HG03460 (cell line): ENCODE measurements at regions not wholly inside any gene's neighbourhood (a gene's known extent, or its start where the extent isn't known, plus 50 kb on each side); places are given as distances from the start of the nearest gene placed in this dataset.
"Not testable (repeated sequence)": the region's sequence is repeated elsewhere in the genome, so short reads cannot be mapped to it uniquely, and the experiment has no call there.

Source experiments
- ATAC-seq: cut with Tn5 transposase; IDR thresholded peaks from one replicate; pipeline ENCODE4 v1.9.1; 2021; ENCODE audit not compliant: unreplicated experiment

DNA sequence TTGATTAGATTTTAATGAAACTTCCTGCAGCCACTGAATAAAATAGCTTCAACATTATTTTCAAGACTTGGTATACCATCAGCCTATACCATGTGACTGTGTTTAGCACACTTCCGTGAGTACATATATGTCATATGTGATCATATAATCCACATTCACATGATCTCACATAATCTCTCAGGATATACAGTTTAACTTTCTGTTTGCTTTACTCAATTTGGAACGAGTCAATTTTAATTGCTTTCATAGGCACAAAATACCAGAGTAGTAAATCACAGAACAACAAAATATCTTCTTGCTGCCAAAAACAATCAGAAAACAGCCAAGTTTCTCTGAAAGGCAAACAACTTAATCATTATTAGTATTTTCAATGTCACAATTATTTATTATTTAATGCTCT is 731.1 kb upstream of the DIAPH2 start:
- no peak for ATAC-seq

DNA sequence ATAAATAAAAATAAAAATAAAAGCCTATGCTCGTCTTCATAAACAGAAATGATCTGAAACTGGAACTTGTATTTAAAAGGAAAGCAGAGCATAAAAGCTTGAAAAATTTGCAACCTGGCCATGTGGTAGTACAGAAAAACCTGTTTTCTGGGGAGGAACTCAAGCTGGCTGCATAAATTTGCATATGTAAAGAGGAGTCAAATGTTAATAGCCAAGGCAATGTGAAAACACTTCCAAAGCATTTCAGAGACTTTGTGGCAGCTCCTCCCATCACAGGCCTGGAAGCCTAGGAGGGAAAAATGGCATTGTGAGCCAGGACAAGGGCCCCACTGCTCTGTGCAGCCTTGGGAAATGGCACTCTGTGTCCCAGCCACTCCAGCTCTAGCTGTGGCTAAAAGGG is 727.9 kb upstream of the DIAPH2 start:
- no peak for ATAC-seq

DNA sequence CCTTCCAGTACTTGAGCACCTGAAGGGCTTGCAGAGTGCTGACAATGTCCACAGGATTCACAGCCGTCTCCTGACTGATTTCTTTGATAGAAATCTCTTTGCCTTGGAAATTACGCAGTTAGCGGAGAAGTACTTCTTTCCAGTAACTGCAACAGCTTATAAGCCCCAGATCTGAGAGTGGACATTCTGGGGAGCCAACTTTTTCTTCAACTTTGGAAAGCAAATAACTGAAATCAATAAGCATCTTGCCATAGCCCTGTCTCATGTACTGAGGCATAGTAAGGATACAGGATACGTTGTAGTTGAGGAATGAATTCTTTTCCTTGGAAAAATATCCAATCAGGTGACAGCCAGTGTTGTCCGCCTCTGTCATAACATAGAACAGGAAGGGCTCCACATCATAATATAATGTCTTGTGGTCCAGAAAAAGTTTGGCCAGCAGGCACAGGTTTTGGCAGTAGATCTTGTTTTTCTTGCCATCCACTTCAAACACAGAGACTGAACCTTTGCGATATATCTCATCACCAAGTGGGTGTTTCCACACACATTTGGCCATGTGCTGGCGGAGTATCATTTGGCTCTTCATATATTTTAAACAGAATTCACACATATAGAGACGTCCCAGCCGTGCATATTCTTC is 711.1 kb upstream of the DIAPH2 start:
- not testable (repeated sequence) for ATAC-seq

DNA sequence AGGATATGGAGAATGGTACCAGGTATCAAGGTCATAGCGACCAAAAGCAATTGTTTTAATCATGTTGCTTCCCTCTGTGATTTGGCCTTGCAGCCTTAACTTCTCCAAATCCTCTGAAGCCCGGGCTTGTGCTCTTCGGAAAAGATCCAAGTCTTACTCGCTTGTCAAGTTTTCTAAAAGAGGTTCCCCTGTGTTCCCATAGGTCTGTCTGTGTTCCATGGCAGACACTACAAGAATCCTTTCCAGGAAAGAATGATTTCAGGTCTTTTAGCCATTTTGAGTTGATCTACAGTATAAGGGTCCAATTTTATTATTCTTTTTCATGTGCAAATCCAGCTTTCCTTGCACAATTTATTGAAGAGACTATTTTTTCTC is 710.6 kb upstream of the DIAPH2 start:
- ATAC-seq, result no peak

DNA sequence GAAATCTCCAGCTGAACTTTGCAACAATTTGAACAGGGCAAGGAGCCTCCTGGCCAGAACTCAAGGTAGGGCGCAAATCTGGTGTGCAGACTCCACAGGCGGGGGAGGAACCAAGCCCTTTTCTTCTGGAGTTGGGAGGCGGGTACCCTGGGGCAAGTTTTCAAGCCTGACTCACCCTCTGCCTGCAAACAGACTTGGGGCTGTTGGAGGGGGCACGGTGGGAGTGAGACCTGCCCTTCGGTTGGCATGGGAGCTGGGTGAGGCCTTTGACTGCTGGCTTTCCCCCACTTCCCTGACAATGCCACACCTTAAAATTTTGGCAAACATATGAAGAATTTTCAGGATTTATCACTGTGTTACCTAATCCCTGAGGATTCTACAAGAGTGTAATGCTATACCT is 709.8 kb upstream of the DIAPH2 start:
- ATAC-seq, result no peak

DNA sequence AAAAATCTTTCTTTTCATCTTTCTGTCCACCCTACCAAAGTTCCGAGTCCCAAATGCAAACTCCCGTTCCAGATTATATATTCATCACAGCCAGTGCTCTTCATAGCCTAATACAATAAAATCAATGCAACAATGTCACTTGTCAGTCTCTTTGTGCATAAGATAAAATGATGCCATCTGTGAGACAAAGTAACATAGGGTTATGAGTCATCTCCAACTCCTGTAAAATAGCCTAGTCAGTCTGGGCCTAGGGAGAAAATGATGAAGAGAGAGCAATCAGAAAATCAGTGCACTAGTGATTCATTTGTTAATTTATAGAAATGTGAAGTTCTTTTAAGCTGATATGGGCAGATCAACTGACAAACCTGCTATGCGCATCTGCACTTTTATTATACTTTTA is 689.1 kb upstream of the DIAPH2 start:
- no peak for ATAC-seq

DNA sequence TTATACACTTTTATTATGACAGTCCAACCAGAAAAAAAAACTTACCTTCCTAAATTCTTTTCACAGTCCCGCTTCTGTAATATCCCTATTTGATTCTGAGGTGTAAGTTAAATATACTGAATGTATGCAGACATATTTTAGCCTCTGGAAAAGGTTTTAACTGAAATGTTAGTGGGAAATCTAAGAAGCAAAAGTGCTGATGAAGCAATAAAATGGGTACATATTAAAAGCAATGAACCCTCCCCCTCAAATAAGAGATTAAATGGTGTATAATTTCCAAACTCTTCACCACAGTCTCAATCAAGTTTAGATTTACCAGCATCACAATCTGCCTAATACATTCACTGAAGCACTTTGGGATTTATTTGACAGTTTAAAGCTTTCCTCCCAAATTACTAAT is 688.3 kb upstream of the DIAPH2 start:
- no peak for ATAC-seq

DNA sequence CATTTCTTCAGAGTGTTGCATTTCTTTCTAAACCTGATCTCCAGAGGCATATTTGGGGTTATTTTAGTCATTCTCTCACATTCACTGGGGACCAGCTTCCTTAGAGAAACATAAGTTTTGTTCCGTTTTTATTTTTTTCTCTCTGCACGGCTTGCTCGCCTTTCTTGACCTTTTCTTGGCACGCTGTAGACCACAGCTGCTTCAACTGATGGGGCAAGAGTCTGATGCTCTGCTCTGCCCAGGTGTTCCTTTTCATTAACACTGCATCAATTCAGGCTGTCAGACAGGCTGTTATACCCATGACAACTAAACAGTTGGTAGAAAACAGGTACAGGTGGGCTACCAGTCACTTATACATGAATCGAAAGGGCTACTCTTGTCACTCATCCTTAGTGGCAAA is 682.2 kb upstream of the DIAPH2 start:
- ATAC-seq, result no peak

DNA sequence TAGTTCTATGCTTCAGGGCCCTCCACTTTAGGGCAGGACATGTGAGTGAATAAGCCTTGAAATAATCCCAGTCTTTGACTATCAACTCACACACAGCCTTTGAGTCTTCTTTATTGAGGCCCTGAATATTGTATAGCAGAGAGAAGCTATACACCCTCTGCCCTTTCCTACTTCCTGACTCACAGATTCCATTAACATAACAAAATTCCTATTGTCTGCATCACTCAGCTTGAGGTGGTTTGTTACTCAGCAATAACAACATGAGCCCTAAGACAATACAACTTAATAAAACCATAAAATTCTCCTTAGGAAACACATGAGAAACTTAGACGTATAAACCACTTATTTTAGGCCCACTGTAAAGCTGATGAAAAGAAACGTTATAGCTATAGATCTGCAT is 680.3 kb upstream of the DIAPH2 start:
- no peak for ATAC-seq

DNA sequence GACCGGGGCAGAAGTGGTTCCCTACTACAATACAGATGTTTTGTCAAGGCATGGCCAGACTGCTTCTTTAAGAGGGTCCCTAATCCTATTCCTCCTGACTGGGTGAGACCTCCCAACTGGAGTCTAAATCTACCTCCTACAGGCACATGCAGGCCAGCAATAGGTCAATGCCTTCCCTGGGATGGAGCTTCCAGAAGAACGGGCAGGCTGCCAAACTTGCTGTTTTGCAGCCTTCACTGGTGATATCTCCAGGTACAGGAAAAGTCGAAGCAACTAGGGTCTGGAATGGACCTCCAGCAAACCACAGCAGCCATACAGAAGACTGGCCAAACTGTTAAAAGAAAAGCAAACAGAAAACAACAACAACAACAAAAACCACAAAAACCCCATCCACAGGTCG is 678.4 kb upstream of the DIAPH2 start:
- no peak for ATAC-seq

DNA sequence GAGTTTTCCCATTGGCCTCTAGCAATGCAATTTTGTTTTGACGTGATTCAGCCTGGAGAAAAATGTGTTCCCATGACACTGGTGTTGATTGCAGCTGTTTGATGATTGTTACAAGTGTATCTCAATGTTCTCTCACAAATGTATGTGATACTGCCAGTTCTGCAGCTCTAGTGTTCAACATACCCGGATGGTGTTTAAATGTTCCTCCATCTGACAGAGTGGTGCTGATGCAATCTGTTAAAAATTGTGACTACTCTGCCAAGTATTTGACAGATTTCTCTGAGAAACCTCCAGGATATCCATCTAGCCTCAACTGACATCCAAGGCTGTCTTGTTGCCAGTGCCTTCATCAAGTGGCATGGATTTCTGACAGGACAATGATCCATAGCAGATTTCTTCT is 657.2 kb upstream of the DIAPH2 start:
- ATAC-seq, result no peak

DNA sequence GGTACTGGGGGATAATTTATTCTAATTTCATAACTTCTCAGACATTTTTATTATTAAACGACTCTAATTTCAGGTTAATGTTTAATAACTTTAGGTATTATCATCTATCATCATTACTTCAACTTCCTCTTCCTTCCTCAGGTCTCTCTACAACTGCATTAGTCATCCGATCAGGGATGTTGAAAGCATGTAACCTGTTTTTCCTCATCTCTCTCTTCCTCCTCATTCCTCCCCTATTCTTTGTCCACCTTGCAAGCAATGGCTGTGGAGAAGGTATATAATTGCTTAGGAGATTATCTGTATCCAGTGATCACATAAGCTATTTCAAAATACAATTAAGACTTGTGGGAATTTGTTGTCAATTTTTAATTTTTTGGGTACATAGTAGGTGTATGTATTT is 632.6 kb upstream of the DIAPH2 start:
- ATAC-seq, result no peak

DNA sequence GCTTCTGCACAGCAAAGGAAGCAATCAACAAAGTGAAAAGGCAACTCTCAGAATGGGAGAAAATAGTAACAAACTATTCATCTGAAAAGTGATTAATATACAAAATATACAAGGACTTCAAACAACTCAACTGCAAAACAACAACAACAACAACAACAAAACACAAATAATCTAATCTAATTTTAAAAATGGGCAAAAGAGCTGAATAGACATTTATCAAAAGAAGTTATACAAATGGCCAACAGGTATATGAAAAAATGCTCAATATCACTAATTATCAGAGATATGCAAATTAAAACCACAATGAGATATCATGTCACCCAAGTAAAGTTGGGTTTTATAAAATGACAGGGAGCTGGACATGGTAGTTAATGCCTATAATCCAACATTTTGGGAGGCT is 602.8 kb upstream of the DIAPH2 start:
- ATAC-seq, result no peak

DNA sequence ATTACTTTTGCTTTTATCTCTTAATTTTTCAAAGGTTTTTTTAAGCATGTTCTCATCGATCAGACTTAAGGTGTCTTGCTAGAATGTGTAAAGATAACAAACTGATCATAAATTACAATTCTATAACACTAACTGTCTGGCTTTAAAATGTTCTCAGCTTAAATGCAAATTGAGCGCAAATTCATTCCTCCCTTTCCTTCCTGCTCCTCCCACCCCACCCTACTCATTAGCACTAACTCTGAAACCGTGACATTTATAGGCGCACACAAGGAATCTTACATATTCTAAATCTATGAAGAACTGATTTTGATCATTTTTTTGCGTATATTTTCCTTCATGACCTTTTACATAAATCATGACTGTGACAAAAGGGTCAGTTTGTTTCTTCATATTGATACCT is 590.0 kb upstream of the DIAPH2 start:
- no peak for ATAC-seq

DNA sequence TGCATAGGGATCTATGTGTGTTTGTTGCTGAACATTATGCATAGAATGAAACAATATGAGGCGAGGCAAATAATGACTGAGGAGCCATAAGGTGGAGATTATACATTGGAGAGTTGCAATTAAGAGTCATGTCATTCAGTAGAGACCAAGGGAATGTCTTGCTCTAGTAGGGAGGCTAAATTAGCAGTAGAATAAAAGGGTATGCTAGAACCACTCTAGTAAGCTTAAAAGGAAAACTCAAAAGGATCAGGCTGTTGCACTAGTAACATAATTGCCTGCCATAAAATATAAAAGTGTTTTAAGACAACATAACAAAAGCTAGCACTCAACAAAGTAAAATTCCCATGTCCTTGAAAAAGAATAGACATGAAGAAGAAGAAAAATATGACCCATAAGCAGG is 586.2 kb upstream of the DIAPH2 start:
- ATAC-seq, result no peak

DNA sequence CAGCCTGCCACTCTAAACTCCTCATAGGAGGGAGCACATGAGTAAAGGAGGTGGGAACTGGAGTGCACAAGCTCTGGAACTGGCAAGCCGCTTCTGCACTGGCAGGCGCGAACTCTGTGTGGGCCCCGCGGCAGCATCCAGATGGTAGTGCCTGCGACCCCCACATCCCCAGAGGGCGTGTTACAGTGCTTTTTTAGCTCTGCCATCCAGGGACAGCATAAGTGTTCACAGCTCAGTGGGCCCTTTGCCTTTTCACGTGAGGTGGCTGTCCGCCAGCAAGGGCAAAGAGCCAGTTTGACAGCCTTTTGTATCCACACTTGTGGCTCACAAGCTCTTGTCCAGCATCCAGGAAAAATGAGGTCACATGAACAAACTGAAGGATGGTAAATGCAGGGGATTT is 581.6 kb upstream of the DIAPH2 start:
- no peak for ATAC-seq

DNA sequence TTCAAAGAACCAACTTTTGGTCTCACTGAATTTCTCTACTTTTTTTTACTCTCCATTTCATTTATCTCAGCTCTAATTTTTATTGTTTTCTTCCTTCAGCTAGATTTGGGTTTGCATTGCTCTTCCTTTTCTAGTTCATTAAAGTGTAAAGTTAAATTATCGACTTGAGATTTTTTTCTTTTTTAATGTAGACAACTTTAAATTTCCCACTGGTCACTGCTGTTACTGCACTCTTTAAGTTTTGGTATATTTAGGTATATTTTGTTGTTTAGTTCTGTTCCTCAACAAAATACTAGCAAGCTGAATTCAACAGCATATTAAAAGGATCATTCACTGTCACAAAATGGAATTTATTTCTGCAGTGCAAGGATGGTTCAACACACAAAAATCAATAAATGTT is 572.0 kb upstream of the DIAPH2 start:
- ATAC-seq, result no peak

DNA sequence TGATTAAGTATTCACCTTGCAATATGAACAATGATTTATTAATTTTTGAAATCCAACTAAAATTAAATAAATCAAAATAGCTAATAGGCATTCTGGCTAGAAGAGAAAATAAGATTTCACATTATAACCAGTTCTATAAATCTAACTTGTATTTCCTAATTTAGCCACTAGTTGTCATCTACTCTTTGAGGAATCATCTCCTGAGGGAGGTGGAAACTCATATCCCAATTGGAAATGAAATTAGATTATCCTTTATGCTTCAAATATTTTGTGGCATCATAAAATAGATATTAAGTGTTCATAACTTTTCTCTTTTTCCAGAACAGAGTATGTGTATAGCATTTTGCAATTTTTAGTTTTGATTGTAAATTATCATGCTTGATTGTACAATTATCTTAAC is 558.5 kb upstream of the DIAPH2 start:
- no peak for ATAC-seq

DNA sequence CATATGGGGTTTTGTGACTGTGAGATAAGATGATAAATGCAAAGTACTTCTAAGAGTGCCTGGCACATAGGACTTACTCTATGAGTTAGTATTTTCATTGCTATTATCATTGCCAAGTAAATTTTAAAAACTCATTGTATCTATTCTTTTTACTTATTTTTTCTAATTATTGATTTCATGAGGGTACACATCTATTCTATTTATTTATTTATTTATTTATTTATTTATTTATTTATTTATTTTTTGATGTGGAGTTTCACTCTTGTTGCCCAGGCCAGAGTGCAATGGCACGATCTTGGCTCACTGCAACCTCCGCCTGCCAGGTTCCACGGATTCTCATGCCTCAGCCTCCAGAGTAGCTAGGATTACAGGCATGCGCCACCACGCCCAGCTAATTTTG is 556.6 kb upstream of the DIAPH2 start:
- ATAC-seq, result not testable (repeated sequence)

DNA sequence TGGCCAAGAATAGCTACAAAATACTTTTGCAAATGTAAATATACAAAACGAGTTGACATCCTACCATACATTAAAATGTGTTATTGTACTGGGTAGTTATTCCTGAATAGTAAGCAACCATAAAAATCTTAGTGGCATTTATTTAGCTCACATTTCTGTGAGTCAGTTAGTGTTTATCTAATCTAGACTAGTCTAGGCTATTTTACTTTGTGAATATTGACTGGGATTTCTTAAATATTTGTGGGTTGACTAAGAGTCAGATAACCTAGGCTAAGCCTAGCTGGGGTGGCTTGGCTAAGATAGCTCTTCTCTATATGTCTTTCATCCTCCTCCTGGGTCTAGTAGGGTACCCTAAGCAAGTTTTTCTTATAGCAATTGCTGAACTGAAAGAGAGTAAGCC is 543.8 kb upstream of the DIAPH2 start:
- ATAC-seq, result no peak

DNA sequence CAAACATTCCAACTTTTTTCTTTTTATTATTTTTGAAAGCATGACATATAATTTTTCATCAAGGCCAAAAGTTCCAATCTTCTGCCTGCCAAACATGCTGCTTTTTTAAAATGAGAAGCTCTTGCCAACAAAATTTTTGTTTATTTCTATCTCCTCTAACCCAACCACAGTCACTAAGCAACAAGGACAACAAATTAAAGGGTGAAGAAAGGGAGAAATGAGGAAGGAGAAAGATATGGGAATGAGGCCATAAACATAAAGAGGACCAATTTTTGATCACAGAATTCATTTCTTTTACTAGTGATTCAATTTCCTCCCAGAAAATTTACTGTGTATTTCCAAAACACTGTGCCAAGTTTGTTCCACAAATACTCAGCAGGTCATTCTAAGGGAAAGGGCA is 537.0 kb upstream of the DIAPH2 start:
- no peak for ATAC-seq

DNA sequence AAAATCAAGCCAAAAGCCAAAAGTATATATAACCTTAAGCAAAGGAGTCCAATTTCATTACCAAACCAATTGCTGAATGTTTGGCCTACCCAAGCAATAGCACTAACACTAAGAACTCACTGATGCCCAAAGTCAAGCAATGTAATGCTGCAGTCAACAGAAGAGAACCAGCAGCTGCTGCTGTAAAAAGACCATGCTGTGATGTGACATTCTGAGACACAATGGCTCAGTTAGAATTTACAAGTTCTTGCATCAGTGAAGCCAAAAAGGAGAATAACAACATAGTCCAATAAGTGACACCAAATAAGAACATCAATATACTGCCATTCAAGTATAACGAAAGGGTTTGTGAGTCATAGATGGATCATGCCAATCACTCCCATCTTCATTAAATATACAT is 514.0 kb upstream of the DIAPH2 start:
- ATAC-seq, result no peak

DNA sequence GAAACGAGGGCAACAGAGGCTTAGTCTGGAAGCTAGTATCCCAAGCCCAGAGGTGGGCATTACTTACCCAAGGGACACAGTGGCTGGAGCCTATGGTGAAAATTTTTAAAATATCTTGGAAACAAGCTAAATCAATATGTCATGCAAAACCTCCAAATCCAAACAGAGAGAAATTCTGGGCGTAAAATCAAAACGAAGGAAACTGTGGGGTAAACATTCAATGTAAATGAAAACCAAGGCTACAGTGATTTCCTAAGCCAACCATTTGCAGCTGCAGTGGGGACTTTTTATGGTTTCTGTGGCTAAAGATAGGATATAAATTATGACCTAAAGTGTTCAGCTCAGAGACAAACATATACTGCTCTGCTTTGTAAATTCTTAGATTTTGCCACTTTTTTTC is 507.7 kb upstream of the DIAPH2 start:
- ATAC-seq, result no peak

DNA sequence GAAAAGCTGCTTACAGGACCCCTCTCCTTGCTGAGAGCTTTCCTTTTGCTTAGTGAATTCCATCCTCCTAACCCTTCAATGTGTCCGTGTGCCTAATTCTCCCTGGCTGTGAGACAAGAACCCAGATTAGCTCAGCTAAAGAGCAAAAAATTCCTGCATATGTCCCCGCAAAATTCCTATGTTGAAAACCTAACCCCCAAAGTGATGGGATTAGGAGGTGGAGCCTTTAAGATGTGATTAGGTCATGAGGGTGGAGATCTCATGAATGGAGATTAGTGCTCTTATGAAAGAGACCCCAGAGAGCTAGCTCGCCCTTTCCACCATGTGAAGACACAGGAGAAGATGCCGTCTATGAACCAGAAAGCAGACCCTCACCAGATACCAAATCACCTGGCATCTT is 503.0 kb upstream of the DIAPH2 start:
- ATAC-seq, result no peak
